Right lobe of liver (tissue), 6 donors: ENCODE measurements at regions not wholly inside any gene's neighbourhood (a gene's known extent, or its start where the extent isn't known, plus 50 kb on each side); places are given as distances from the start of the nearest gene placed in this dataset.
A peak's percentile ranks its signal among the peaks of the same experiment; 100 is the strongest.

ENCODE experiments used
- ATAC-seq, 4 donors: fragments of 200-7000 bp; cut with Tn5 transposase; one replicate each; pipeline ENCODE4 v1.9.1; 2020; ENCODE audit warnings: mild to moderate bottlenecking in 4 of 4, moderate library complexity in 4 of 4
- DNase-seq, 3 donors: peaks; one replicate each; pipeline ENCODE4 v3.0.0-alpha.2; 2020
- H3K27ac ChIP-seq, 3 donors: fragments of 200-600 bp; one replicate each; pipeline ENCODE4 v1.8.0; 2022
- H3K27me3 ChIP-seq, 2 donors: fragments of 200-600 bp; one replicate each; pipeline ENCODE4 v1.8.0; 2022
- H3K36me3 ChIP-seq, 4 donors: fragments of 200-600 bp; sonication (generic) in 1 of 4; one replicate each; pipeline versions ENCODE4 v1.5.1 to v1.8.0; 2017 to 2022; ENCODE audit warnings: control low read depth in 1 of 4
- H3K4me1 ChIP-seq, 4 donors: fragments of 200-600 bp; sonication (generic) in 1 of 4; one replicate each; pipeline versions ENCODE4 v1.5.1 to v1.8.0; 2017 to 2022; ENCODE audit warnings: control low read depth in 1 of 4
- H3K4me3 ChIP-seq, 3 donors: fragments of 200-600 bp; one replicate each; pipeline ENCODE4 v1.8.0; 2022
- H3K9me3 ChIP-seq, 4 donors: fragments of 200-600 bp; sonication (generic) in 1 of 4; one replicate each; pipeline versions ENCODE4 v1.5.1 to v1.8.0; 2017 to 2022; ENCODE audit warnings: control low read depth in 1 of 4
- POLR2A ChIP-seq: fragments of 450-650 bp; IDR thresholded peaks from one replicate; pipeline ENCODE4 v1.6.1; 2017; ENCODE audit warnings: antibody characterized with exemption, mild to moderate bottlenecking
- WGBS: methylation state at CpG from one replicate; pipeline ENCODE4 v1.1.6; 2018; ENCODE audit warnings: low coverage, low lambda C conversion rate; ENCODE audit not compliant: insufficient coverage; ENCODE audit errors: missing lambda C conversion rate; 5-methylcytosine and 5-hydroxymethylcytosine counted together
- intact Hi-C, 2 donors: fragments of 100-400 bp; cut with DNase I; formaldehyde crosslinking; loops; one replicate each; pipeline versions ENCODE4 v1.11.2 to v1.14.1; 2022
- TF ChIP-seq, protein P1 (sequence below), 4 donors: fragments of 200-600 bp in 3 of 4; fragments of 450-650 bp in 1 of 4; IDR thresholded peaks; one replicate each; pipeline versions ENCODE4 v1.5.1 to v1.8.0; 2016 to 2022; ENCODE audit warnings: antibody characterized with exemption in 4 of 4, mild to moderate bottlenecking in 2 of 4
- donor health status: DM: no; HTN: yes; CAD: no.
- donor health status: DM: no; HTN: no; CAD: no.
- donor health status: DM: no; HTN: no; CAD: no.
- donor health status: DM: no; HTN: yes; CAD: no.
- donor health status: DM: no; HTN: yes; CAD: no.

DNA sequence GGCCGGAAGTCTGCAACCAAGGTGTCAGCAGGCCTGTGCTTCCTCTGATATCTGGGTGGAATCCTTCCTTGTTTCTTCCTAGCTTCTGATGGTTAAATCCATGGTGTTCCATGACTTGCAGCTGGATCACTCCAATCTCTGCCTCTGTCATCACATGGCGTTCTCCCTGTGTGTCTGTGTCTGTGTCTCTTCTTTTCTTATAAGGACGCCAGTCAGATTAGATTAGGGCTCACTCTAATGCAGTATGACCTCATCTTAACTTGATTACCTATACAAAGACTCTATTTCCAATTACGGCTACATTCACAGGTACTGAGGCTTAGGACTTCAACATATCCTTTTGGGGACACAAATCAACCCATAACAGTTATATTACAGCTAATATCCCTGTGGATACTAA lies 70.3 kb upstream of the FAM3C start:
- no peak overlapping the region for H3K4me3 ChIP-seq
- no peak for TF ChIP-seq POLR2A
- TF ChIP-seq, protein P1, sequence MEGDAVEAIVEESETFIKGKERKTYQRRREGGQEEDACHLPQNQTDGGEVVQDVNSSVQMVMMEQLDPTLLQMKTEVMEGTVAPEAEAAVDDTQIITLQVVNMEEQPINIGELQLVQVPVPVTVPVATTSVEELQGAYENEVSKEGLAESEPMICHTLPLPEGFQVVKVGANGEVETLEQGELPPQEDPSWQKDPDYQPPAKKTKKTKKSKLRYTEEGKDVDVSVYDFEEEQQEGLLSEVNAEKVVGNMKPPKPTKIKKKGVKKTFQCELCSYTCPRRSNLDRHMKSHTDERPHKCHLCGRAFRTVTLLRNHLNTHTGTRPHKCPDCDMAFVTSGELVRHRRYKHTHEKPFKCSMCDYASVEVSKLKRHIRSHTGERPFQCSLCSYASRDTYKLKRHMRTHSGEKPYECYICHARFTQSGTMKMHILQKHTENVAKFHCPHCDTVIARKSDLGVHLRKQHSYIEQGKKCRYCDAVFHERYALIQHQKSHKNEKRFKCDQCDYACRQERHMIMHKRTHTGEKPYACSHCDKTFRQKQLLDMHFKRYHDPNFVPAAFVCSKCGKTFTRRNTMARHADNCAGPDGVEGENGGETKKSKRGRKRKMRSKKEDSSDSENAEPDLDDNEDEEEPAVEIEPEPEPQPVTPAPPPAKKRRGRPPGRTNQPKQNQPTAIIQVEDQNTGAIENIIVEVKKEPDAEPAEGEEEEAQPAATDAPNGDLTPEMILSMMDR (IDR thresholded peaks at IDR 0.05), result no peak
- intact Hi-C loops, result no loop called here
- no peaks in the 10 kb centered on the region for H3K4me1 ChIP-seq
- H3K36me3 ChIP-seq, result no peaks in the 10 kb centered on the region
- no peaks in the 10 kb centered on the region for H3K27me3 ChIP-seq
- no peaks in the 10 kb centered on the region for H3K9me3 ChIP-seq
- ATAC-seq (no peak), DNase-seq (no peak)
- WGBS, result 92% methylated on average over 4 of the region's 4 CpGs
- no peak overlapping the region for H3K27ac ChIP-seq

DNA sequence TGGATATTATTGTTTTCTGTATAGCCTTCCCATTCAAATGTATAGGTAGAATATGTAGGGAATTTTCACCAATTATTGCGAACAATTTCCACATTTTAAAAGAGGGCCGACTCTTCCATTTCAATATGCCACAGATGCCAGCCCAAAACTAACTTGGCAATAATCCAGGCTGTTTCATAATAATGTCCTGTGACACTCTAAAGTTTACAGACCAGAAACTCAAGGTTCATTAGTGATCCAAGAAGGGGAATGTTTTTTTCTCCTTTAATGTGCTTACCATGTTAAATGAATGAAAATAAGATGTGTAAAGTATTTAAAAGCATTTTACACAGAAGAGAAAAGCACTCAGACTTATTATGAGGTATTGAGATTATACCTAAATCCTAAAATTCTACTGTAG lies 63.0 kb upstream of the FAM3C start:
- no peak for TF ChIP-seq POLR2A
- TF ChIP-seq, protein P1 (IDR thresholded peaks at IDR 0.05), result no peak
- H3K27me3 ChIP-seq, result no peaks in the 10 kb centered on the region
- WGBS, result 37% methylated on average over 2 of the region's 2 CpGs
- no peaks in the 10 kb centered on the region for H3K36me3 ChIP-seq
- peak overlapping the region in 1 of 3 donors; percentile 30 for H3K27ac ChIP-seq
- intact Hi-C loops, result no loop called here
- H3K9me3 ChIP-seq, result no peaks in the 10 kb centered on the region
- H3K4me3 ChIP-seq, result no peak overlapping the region
- peaks cover 0 to 5% (median 0%) of the 10 kb centered on the region in 4 donors for H3K4me1 ChIP-seq
- DNase-seq (no peak), ATAC-seq (peak; percentile 70 to 88 (median 83))

DNA sequence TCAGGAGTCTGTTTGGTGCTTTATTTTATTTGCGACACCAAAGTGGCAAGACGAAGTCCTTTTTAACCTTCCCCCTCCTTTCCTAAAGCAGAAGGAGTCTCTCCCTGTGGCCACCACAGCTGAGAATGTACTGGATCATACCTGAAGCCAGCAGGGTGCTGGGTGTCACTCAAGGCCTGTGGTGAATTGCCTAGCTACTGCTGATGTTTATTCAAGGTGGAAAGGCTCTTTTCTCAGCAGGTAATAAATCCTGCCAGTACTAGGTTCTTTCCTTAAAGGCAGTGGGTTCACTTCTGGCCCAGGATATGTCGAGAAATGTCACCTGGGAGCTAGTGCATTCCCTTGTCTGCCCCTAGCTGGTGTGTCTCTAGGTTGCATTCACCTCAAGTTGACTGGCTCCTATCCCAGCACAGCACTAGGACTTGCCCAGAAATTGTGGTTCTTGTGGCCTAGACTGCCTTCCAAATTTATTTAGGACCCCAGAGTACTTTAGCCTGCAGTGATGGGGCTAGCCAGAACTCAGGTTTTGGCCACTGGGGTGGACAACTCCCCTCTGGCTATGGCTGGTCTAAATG lies 60.8 kb upstream of the FAM3C start:
- no peak for DNase-seq
- no peak overlapping the region for H3K4me3 ChIP-seq
- H3K4me1 ChIP-seq, result peaks cover 0 to 5% (median 0%) of the 10 kb centered on the region in 4 donors
- no peak overlapping the region for H3K27ac ChIP-seq
- TF ChIP-seq, protein P1 (IDR thresholded peaks at IDR 0.05), result no peak
- no peak for TF ChIP-seq POLR2A
- intact Hi-C loops, result no loop called here
- no peak for ATAC-seq
- 80% methylated on average over 1 of the region's 3 CpGs for WGBS
- H3K36me3 ChIP-seq, result no peaks in the 10 kb centered on the region
- H3K9me3 ChIP-seq, result no peaks in the 10 kb centered on the region
- H3K27me3 ChIP-seq, result no peaks in the 10 kb centered on the region

DNA sequence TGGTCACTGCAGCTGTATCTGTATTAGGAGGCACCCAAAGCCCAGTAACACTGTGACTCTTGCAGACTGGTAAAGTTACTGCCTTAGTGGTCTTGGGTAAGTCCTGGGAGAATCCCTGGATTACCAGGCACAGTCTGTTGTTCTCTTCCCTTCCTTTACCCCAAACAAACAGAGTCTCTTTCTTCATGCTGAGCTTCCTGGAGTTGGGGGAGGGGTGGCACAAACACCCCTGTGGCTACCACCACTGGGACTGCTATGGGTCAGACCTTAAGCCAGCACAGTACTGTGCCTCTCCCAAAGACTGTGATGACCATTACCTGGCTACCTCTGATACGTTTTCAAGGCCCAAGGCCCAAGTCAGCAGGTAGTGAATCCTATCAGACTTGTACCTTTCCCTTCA lies 59.9 kb upstream of the FAM3C start:
- Histone ChIP-seq H3K36me3 (no peaks in the 10 kb centered on the region), H3K4me3 (no peak overlapping the region), H3K9me3 (no peaks in the 10 kb centered on the region), H3K4me1 (peaks cover 0 to 5% (median 0%) of the 10 kb centered on the region in 4 donors), H3K27me3 (no peaks in the 10 kb centered on the region), H3K27ac (no peak overlapping the region)
- no peak for DNase-seq
- ATAC-seq, result no peak
- no peak for TF ChIP-seq POLR2A
- TF ChIP-seq, protein P1 (IDR thresholded peaks at IDR 0.05), result no peak
- intact Hi-C loops, result no loop called here
- no CpG with 5 or more reads among the region's 1 CpG for WGBS

DNA sequence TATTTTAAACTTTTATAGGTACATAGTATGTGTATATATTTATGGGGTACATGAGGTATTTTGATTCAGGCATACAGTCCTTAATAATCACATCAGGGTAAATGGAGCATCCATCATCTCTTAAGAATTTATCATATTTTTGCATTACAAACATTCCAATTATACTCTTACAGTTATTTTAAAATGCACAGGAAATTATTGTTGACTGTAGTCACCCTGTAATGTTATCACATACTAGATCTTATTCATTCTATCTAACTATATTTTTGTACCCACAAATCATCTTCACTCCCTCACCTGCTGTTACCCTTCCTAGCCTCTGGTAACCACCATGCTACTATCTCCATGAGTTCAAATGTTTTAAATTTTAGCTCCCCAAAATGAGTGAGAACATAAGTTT lies 56.3 kb upstream of the FAM3C start:
- DNase-seq (no peak), ATAC-seq (no peak)
- Histone ChIP-seq H3K27me3 (no peaks in the 10 kb centered on the region), H3K9me3 (no peaks in the 10 kb centered on the region), H3K36me3 (no peaks in the 10 kb centered on the region), H3K4me1 (no peaks in the 10 kb centered on the region), H3K4me3 (no peak overlapping the region), H3K27ac (no peak overlapping the region)
- intact Hi-C loops, result no loop called here
- TF ChIP-seq POLR2A, result no peak
- TF ChIP-seq, protein P1 (IDR thresholded peaks at IDR 0.05), result no peak
